ENCODE measurements at regions not wholly inside any gene's neighbourhood (a gene's known extent, or its start where the extent isn't known, plus 50 kb on each side); places are given as distances from the start of the nearest gene placed in this dataset.

DNA sequence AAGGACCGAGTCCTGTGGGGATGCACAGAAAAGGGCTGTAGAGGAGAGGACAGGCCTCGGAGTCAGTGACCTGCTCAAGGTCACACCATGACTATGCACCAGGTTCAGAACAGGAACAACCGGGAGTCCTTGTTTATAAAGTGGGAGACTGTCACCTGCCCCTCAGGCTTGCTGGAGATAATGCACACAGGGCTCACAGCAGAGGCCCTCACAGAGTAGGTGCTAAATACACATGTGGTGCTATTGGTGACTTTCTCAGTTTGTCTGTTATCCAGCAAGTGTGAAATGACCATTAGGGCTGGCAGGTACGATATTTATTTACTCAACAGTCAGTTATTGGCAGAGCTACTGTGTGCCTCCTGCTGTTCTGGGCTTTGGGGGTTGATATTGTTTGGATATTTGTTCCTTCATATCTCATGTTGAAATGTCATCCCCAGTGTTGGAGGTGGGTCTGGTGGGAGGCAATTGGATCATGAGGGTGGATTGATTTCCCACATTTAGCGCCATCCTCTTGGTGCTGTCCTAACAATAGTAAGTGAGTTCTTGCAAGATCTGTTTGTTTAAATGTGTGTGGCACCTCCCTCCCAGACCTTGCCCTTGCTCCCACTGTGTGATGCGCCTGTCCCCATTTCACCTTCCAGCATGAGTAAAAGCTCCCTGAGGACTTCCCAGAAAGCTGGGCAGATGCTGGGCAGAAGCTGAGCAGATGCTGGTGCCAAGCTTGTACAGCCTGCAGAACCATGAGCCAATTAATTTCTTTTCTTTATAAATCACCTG, 162.1 kb upstream of the MPHOSPH6 start:
- no peaks in the 10 kb centered on the region for H3K9me1 ChIP-seq (ENCODE audit: control insufficient read depth, insufficient read depth, low read length)
- ChIA-PET POLR2A (no interaction called here), CTCF (ENCODE audit: low intra/inter-chr PET ratio) (no interaction called here)
- intact Hi-C loops (cut with micrococcal nuclease) (no loop called here), in situ Hi-C loops (cut with MboI) (no loop called here)
- H3K4me3 ChIP-seq: no peak overlapping the region
- H3K4me1 ChIP-seq (replicated peaks in 1 of 2; ENCODE audit: control insufficient read depth in 2 of 2, insufficient read depth in 2 of 2, low read length in 2 of 2): no peaks in the 10 kb centered on the region
- 2% methylated on average over 6 of the region's 6 CpGs for WGBS (ENCODE audit: insufficient coverage, low coverage, missing lambda C conversion rate)
- H3K79me2 ChIP-seq (ENCODE audit: control insufficient read depth, insufficient read depth, low read length): no peaks in the 10 kb centered on the region
- H3K27me3 ChIP-seq (ENCODE audit: control insufficient read depth in 2 of 2, insufficient read depth in 2 of 2, low read length in 2 of 2): no peaks in the 10 kb centered on the region
- no peak overlapping the region for H3K4me2 ChIP-seq (ENCODE audit: insufficient read depth, low read length)
- TF ChIP-seq ZNF57 (CRISPR knock-in tag; IDR thresholded peaks at IDR 0.05): no peak
- TF ChIP-seq, protein P1, sequence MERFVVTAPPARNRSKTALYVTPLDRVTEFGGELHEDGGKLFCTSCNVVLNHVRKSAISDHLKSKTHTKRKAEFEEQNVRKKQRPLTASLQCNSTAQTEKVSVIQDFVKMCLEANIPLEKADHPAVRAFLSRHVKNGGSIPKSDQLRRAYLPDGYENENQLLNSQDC (CRISPR knock-in tag; IDR thresholded peaks at IDR 0.05): no peak
- no peak for TF ChIP-seq SAFB2 (IDR thresholded peaks at IDR 0.05; ENCODE audit: borderline replicate concordance, low read depth, low read length, severe bottlenecking)
- TF ChIP-seq, protein P2, sequence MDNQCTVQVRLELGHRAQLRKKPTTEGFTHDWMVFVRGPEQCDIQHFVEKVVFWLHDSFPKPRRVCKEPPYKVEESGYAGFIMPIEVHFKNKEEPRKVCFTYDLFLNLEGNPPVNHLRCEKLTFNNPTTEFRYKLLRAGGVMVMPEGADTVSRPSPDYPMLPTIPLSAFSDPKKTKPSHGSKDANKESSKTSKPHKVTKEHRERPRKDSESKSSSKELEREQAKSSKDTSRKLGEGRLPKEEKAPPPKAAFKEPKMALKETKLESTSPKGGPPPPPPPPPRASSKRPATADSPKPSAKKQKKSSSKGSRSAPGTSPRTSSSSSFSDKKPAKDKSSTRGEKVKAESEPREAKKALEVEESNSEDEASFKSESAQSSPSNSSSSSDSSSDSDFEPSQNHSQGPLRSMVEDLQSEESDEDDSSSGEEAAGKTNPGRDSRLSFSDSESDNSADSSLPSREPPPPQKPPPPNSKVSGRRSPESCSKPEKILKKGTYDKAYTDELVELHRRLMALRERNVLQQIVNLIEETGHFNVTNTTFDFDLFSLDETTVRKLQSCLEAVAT (IDR thresholded peaks at IDR 0.05): no peak
- TF ChIP-seq, protein P3, sequence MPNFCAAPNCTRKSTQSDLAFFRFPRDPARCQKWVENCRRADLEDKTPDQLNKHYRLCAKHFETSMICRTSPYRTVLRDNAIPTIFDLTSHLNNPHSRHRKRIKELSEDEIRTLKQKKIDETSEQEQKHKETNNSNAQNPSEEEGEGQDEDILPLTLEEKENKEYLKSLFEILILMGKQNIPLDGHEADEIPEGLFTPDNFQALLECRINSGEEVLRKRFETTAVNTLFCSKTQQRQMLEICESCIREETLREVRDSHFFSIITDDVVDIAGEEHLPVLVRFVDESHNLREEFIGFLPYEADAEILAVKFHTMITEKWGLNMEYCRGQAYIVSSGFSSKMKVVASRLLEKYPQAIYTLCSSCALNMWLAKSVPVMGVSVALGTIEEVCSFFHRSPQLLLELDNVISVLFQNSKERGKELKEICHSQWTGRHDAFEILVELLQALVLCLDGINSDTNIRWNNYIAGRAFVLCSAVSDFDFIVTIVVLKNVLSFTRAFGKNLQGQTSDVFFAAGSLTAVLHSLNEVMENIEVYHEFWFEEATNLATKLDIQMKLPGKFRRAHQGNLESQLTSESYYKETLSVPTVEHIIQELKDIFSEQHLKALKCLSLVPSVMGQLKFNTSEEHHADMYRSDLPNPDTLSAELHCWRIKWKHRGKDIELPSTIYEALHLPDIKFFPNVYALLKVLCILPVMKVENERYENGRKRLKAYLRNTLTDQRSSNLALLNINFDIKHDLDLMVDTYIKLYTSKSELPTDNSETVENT (CRISPR knock-in tag; IDR thresholded peaks at IDR 0.05): no peak
- TF ChIP-seq LCOR (CRISPR knock-in tag; IDR thresholded peaks at IDR 0.05): no peak
- no peak for TF ChIP-seq CEBPG (CRISPR knock-in tag; IDR thresholded peaks at IDR 0.05)
- no peak for TF ChIP-seq CEBPG (tag; conservative IDR thresholded peaks at IDR 0.05 in 1 of 2, IDR thresholded peaks at IDR 0.05 in 1 of 2)
- TF ChIP-seq RBM22 (IDR thresholded peaks at IDR 0.05; ENCODE audit: low read depth, low read length, poor library complexity, severe bottlenecking): no peak
- no peak for TF ChIP-seq ZNF445 (CRISPR knock-in tag; IDR thresholded peaks at IDR 0.05; ENCODE audit: low read depth)
- ATAC-seq: no peak
- no peak overlapping the region for H2AFZ ChIP-seq (ENCODE audit: low read depth, low read length)
- no peaks in the 10 kb centered on the region for H3K36me3 ChIP-seq (ENCODE audit: control insufficient read depth, insufficient read depth, low read length)
- no peaks in the 10 kb centered on the region for H4K20me1 ChIP-seq (replicated peaks; ENCODE audit: control insufficient read depth, insufficient read depth, low read length)
- no peak for DNase-seq (ENCODE audit: extremely low read depth in 1 of 4, low spot score in 3 of 4)
- no peaks in the 10 kb centered on the region for H3K9me3 ChIP-seq (replicated peaks; ENCODE audit: control insufficient read depth, insufficient read depth, low read depth, low read length)
- no peak overlapping the region for H3K27ac ChIP-seq (ENCODE audit: extremely low read depth, low read depth, low read length)
- no peak overlapping the region for H3K9ac ChIP-seq (ENCODE audit: insufficient read depth in 1 of 2, low read depth in 2 of 2, low read length in 2 of 2)
- BruUV-seq (replicated peaks): no TSS peak
- no peak for FAIRE-seq

Data from K562 (cell line).